DMS 273 (cell line): ENCODE measurements at regions not wholly inside any gene's neighbourhood (a gene's known extent, or its start where the extent isn't known, plus 50 kb on each side); places are given as distances from the start of the nearest gene placed in this dataset.

Source experiments
- DNase-seq: peaks from one replicate; lab custom pipeline; 2025; ENCODE audit not compliant: unreplicated experiment; lab: John Stamatoyannopoulos, UW

GRCh38 chr18:78899241-78899640 lies 80.4 kb upstream of the SALL3 start:
- DNase-seq: no peak

DNA sequence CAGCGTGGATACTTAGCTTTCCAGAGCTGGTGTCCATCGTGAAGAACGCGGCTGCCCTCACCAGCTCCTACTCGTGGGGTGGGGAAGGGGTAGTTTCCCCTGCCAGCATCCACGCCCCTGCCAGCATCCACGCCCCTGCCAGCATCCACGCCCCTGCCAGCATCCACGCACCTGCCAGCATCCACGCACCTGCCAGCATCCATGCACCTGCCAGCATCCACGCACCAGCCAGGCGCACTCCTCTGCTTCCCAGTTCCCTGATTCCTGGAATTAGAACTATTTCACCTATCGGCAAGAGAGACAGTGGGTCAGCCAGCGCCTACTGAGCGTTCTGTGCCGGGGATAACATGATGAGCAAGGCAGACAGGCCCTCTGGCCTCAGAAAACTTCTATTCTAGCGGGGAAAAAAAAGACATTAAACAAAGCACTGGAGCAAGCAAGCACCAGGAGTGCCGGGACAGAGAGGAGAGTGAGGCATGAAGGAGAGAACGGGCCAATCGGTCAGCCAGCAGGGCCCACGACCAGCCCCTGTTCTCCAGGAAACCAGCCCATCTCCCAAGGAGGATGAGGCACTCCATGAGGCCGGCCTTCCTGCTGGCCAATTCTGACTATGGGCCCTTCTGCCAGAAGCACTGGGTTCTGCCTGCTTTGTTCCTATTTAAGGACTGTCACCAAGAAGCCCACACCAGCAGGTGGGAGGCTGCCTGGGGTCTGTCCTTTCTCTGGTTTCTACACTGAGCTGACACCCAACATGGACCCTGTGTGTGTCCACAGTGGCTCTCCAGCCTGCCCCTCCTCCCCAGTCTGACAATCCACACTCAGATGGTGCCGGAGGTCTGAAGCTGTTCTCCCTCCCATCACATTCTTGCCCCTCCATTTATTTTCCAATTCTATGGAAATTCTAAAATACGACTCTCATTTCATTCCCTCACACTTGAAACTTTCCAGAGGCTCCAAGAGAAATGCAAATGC lies 78.4 kb upstream of the SALL3 start:
- no peak for DNase-seq

DNA sequence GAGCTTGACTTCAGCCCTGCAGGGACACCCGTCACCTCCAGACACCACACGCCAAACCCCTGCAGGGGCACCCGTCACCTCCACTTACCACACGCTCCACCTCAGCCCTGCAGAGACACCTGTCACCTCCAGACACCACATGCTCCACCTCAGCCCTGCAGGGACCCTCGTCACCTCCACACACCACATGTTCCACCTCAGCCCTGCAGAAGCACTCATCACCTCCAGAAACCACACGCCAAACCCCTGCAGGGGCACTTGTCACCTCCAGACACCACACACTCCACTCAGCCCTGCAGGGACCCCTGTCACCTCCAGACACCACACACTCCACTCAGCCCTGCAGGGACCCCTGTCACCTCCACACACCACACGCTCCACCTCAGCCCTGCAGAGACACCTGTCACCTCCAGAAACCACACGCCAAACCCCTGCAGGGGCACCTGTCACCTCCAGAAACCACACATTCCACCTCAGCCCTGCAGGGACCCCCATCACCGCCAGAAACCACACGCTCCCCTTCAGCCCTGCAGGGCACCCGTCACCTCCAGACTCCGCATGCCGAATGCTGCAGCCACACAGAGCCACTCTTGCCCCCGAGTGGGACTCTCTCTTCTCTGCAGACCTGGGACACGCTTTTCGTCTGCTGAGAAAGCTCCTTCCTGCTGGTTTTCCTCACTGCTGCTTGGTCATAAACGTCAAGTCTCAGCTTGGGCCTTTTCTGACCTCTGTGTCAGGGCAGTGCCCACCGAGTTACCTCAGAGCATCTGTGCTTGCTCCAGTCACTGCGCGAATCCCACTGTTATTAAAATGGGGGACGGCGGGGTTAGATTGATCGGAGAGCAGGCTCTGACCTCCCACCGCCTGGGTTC lies 77.5 kb upstream of the SALL3 start:
- no peak for DNase-seq

DNA sequence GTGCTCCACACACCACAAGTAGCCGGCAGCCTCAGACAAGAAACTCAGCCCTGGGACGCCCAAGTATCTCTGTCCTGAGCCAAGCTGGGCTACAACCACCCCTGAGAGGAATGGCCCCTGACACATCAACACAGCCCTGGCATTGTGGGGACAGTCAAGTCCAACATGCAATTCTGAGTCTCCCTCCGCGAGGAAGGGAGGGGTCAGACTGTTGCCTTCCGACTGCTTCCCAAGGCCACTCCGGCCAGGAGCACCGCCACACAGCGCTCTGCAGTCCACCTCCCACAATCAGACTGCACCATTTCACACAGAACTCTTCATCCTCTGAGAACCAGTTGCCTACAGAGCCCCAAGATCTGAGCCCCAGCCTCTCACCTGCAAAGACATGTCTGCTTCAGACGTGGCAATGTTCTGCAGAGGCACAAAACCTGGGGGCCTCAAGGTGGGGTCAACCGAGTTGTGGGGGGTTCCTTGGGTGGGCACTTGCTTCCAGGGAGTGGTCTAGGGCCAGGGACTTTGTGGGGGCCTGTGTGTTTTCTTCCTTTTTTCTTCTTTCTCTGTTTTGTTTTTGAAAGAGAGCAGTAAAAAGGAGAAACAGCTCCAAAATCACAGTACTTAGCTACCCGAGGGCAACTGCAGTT lies 76.7 kb upstream of the SALL3 start:
- DNase-seq: no peak

DNA sequence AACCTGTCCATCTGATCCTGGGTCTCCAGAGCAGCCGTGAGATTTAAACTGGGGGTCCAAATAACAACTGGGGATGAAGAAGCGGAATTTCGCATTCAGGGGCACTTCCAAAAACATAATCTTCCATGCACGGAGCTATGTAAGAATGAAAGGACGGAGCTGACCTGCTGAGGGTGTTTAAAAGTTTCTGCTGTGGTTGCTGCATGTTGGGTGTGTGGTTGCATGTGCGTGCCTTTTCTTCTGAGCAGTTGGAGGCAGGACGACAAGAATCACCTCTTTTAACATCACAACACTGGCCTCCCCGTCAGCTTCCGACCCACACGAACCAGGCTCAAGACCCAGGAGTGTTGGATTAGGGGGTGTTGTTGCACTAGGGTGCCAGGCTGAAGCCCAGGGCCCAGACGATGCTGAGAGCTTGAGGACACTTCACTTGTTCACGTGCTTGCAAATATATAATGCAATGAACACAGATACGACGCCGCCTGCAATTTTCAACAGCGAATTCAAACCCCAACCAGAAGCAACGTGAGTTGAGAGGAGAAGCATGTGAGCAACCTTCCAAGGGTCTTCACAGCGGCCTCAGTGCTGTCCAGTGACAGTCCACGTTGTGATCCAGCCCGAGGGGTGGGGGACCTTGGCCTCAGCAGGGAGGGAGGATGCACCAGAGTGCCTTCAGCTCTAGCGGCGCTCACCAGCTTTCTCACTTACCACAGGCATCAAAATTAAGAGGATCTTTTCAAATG lies 76.0 kb upstream of the SALL3 start:
- no peak for DNase-seq

- no peak for DNase-seq
Measured at GRCh38 chr18:78904179-78904531, 75.5 kb upstream of the SALL3 start.

- no peak for DNase-seq
Measured at GRCh38 chr18:78905334-78905733, 74.3 kb upstream of the SALL3 start.

DNA sequence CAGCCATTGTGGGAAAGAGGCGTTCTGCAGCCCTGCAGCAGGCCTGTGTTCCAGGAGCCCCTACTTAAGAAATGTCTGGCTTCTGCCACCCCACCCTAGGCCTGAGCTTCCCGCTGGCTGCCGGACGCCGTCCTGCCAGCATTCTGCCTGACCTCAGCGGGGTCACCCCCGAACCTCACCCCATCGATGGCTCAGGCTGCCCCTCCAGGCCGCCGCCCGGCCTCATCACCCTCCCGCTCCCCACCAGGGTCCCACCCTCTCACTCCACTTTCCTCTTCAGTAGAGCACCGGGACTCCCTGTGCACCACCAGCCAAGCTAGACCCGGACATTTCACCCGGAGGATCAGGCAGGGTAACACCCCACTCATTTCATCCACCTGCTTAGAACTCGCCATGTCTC lies 73.6 kb upstream of the SALL3 start:
- DNase-seq: no peak

DNA sequence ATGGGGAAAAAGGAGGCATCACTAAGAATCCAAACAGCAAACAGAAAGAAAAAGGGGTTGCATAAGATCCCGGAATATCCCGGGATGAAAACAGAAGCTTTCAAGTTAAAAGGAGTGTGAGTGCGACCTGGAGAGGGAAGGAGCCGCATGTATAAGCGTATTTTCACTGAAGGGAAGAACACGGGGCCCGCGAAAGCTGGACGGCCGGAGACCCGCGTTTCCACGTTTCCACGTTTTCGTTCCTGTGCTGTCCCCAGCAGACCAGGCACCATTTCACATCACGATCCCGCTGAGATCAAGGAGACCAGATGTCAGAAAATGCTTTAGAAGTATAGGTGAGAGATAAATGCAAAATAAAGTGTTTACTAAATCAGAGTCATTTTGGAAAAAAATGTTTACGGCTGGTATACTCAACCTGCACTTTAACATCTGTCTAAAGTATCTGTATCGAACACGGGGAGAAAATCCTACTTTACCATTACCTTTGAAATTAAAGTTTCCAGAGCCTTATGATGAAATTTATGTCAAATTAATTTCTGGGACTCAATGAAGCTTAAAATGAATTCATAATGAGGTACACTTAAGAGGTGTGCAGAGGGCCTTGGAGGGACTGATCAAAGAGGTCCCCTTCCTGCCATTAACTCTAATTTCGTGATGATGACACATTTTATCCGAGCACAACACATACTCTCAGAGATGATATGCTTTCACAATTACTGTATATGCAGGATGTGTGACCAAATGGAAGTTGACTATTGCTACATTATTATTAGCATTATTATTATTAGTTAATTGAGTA lies 71.0 kb upstream of the SALL3 start:
- no peak for DNase-seq

DNA sequence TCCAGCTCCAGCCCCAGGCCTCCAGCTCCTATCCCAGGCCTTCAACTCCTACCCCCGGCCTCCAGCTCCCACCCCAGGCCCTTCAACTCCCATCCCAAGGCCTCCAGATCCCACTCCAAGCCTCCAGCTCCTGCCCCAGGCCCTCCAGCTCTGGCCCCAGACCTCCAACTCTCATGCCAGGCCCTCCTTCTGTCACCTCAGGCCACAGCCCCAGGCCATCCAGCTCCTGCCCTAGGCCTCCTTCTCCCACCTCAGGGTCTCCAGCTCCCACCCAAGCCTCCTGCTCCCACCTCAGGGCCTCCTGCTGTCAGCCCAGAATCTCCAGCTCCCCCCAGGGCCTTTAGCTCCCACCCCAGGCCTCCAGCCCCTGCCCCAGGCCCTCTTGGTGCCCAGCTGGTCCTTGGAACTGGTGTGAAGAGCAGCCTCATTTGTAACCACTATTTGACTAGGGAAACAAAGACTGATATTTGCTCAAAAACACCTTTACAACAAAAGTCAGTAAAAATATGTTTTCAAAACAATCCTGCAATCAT lies 67.8 kb upstream of the SALL3 start:
- DNase-seq: no peak

GRCh38 chr18:78912336-78912735 lies 67.3 kb upstream of the SALL3 start:
- no peak for DNase-seq

DNA sequence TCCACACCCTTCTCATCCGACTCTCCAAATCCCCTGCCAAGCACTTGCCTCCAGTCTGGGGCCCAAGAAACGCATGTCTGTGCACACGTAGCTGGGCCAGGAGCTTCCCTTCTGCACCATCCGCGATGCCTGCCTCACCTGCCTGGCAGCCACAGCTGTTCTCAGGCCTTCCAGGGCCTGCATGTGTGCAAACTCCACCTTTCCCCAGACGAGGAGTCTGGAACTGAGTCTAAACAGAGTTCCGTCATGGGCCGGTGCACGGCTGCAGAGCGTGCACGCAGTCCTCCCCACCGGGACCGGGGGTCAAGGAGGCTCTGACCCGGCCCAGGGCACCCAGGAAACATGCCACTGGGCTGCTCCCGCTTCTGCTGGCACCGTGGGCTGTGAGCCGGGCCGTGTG lies 66.8 kb upstream of the SALL3 start:
- DNase-seq: no peak

GRCh38 chr18:78913395-78913794 lies 66.2 kb upstream of the SALL3 start:
- DNase-seq: no peak

DNA sequence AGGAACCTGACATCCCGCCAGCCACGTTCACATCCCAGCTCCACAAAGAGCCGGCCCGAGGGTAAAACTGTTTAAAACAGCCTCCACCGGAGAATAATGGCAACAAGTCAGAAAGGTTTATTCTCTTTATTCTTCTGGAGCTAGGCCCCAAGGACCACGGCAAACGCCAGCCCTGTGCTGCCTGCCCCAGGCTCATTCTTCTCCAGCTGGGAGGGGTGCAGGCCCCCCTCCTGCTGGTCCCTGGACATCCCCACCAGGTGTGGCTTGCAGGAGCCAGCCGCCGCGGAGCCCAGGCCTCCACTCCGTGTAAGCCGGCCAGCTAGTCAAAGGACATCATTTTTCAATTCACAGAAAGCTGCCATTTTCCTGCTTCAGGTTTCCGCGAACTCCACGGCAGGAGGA lies 65.8 kb upstream of the SALL3 start:
- no peak for DNase-seq

DNA sequence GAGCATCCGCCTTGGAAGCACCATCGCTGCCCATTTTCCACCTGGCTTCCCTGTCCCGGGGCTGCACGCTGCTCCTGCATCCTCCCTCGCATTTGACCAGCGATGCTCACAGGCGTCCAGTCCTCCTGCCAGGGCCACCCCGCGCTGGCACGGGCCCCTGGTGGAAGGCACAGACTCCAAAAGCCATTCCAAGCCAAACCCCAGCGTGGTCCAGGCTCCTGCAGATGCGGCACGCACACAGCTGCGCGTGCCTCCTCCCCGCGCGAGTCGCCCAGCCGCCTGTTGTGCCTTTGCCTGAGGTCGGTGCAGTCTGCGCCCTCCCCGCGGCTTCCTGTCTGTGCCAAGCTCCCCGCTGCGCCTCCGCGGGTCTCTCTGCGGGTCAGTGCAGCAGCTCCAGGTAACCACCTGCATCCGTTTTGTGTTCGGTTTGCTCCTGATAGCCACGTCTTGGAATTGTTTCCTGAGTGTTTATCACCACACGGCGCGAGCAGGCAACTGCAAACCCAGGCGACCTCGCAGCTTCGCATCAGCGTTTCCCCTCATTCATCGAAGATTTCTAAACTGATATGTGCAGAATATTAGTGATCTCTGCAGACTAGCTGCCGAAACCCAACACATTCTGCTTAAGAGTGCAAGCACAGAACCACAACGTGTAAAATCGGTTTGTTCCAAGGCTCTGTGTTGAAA lies 65.2 kb upstream of the SALL3 start:
- DNase-seq: no peak

- no peak for DNase-seq
Measured at GRCh38 chr18:78915446-78916008, 64.1 kb upstream of the SALL3 start.

DNA sequence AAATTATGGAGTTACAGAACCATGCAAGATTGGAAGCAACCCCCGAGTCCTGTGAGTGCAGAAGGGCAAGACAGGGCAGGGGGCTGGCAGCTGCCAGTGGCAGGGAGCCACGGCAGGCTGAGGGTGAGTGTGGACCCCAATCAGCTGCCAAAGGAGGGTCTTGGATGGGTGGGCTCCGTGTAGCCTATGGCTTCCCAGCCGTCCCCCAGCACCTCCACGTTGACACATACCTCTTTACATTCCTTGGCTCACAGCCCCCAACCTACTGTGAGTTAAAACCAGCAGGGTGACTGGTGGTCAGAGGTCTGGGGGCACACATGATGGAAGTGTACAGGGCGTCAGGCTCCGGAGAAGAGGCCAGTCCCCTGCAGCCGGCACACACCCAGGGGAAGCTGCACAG lies 60.9 kb upstream of the SALL3 start:
- no peak for DNase-seq

DNA sequence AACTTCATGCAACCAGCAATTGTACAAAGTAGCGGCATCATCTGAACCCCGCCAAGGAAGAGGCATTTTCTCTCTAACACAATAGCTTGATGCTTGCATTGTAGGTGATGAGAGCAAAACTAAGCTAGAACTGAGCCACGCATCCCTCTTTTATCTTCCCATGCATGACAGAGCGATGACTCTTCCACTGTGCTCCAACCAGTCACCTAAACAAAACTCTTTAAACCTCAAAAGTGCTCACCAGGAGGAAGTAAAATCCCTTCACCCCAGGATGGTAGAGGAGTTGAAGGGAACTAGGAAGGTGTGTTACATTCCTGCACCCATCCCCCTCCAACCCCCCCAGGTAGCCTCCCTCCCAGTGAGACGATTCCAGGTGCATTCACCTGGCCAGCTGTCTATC lies 59.7 kb upstream of the SALL3 start:
- no peak for DNase-seq
